GM21619 (cell line): ENCODE measurements at regions not wholly inside any gene's neighbourhood (a gene's known extent, or its start where the extent isn't known, plus 50 kb on each side); places are given as distances from the start of the nearest gene placed in this dataset.
"Not testable (repeated sequence)": the region's sequence is repeated elsewhere in the genome, so short reads cannot be mapped to it uniquely, and the experiment has no call there.

Experiments
- ATAC-seq: cut with Tn5 transposase; IDR thresholded peaks from one replicate; pipeline ENCODE4 v1.9.1; 2021; ENCODE audit not compliant: unreplicated experiment

DNA sequence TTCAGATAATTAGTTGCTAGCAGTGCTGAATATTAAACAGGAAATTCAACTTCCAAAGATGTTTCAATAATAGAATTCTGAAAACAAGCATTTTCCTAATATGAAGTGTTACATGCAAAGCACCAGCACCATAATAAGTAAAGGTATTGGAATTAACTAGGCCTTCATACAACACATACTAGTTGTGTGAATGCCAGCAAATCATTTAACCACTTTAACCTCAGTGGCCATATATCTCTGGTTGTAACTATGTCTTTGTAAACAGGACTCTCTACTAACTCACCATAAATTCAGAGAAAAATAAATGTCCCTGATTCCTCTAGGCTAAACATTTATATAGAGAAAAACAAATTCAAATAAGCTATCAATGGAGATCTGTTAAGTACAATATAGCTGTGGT lies 65.1 kb upstream of the NBPF26 start:
- not testable (repeated sequence) for ATAC-seq

DNA sequence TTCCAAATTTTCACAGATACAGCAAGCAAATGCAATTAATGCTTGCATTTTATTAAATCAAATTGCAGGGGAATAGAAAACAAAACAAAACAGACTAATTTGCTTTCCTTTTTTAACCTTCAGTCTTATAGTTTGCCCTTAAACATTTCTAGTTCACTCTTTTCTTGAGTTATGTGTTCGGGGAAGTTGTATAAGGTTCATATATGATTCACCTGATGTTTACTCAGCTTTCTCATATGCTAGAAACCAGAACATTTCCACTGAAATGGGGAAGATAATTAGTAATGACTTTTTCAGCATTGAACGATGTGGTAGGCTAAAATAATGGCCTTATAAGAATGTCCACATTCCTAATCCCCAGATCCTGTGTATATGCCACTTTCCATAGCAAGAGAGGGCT lies 64.6 kb upstream of the NBPF26 start:
- ATAC-seq = not testable (repeated sequence)

DNA sequence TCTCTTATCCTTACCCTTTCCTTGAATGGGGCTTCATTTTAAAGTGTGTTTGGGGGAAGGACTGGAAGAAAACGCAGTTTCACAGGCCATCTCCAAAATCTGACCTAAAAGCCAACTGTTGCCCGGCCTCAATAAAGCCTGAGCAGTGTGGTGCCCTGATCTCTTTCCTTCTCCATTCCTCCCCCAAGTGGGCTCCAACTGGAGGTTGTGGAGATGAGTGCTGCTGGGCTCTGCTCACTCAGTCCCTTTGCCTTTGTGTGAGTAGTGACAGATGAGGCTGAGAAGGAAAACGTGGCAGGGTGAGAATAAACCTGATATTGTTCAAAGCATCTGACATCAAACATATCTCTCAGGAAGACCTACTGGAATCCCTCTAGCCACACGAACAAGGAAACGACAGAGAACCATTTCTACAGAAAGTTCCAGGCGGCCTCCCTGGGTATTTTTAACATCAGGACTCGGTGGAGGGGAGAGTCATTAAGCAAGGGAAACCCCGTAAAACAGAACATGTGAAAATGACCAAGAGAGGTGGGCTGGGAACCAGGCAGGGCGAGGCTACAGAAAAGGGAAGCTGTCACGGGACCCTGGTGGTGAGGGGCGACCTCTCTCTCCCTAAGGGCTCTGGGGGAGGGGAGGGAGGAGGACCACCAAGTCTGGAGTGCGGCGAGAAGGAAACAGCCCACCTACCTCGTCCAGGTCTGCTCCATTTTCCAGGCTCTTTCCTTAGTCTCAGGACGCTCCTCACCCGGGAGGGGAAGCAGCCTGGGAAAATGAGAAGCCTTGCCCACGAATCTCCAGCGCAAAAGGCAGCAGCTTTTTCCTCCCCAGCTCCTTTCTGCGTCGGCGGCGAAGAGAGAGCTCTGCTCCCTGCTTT lies 59.1 kb upstream of the NBPF26 start:
- ATAC-seq = not testable (repeated sequence)

DNA sequence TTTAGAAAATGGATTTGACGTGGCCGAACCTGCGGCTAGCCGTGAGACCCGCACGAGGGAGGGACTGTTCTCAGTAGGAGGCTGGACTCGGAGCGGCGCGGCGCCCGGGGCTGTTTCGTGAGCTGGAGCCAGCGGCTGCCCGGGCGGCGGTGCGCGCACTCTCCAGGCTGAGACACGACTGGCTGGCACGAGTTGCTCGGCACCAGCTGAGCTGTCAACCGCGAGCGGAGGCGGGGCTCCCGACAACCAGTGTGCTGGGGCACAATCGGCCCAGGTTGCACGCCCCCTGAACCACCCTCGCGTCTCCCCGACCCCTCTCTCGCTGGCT lies 58.5 kb upstream of the NBPF26 start:
- ATAC-seq = not testable (repeated sequence)

DNA sequence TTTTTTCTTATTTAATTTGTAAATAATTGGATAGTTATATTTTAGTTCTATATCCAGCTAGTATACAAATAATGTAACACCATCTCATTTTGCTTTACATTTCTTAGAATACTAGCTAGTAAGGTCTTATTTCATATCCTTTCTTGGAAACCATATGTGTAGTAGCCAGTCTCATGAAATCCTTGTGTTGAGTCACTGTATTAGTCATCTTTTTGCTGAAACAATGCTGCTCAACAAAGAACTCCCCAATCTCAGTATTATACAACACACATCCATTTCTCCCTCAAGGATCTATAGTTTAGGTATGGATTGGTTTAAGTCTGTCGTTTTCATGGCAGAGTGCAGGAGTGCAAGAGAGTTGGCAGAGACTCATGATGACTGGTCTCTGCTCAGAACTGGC lies 55.6 kb upstream of the NBPF26 start:
- ATAC-seq = not testable (repeated sequence)
